ENCODE measurements at regions not wholly inside any gene's neighbourhood (a gene's known extent, or its start where the extent isn't known, plus 50 kb on each side); places are given as distances from the start of the nearest gene placed in this dataset.

DNA sequence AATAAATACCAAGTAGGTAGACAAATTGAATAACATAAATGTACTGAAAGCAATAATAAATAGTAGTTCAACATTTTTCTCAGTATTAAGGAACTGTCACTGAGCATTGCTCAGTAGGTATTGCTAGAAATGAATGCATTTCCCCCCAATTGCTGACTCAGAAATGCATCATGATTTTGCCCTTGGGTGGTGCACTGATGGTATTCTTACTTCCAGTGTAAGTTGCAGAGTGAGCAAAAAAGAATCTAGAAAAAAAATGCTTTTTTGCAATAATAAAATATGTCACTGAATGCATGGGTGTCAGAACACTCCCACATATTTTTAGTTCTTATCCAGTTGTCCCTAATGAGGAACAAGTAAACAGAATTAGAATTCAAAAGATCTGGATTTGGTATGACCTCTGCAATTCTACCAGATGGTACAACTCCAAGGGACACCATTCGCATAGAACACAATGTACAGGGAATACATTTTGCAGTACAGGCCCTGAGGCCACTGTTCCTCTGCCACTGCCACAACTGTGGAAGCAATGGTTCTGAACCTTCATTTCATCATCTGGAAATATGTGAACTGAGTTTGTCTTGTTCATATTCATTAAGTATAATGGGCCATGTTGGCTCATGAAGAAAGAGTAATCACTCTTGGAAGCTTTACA is 78.0 kb downstream of the ATP6V1G3 start:
- peak; percentile 77 for DNase-seq (ENCODE audit: low spot score)
- H3K27ac ChIP-seq: no peak overlapping the region
- TF ChIP-seq, protein P1, sequence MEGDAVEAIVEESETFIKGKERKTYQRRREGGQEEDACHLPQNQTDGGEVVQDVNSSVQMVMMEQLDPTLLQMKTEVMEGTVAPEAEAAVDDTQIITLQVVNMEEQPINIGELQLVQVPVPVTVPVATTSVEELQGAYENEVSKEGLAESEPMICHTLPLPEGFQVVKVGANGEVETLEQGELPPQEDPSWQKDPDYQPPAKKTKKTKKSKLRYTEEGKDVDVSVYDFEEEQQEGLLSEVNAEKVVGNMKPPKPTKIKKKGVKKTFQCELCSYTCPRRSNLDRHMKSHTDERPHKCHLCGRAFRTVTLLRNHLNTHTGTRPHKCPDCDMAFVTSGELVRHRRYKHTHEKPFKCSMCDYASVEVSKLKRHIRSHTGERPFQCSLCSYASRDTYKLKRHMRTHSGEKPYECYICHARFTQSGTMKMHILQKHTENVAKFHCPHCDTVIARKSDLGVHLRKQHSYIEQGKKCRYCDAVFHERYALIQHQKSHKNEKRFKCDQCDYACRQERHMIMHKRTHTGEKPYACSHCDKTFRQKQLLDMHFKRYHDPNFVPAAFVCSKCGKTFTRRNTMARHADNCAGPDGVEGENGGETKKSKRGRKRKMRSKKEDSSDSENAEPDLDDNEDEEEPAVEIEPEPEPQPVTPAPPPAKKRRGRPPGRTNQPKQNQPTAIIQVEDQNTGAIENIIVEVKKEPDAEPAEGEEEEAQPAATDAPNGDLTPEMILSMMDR (conservative IDR thresholded peaks at IDR 0.05; ENCODE audit: low read depth): no peak
- ChIA-PET POLR2A (ENCODE audit: low non-redundant PET) (no interaction called here), CTCF (interaction anchor here (0.6 kb wide), 1 partner anchor 38 kb away, joined by 3 read pairs; no protein-coding TSS in a partner anchor)

DNA sequence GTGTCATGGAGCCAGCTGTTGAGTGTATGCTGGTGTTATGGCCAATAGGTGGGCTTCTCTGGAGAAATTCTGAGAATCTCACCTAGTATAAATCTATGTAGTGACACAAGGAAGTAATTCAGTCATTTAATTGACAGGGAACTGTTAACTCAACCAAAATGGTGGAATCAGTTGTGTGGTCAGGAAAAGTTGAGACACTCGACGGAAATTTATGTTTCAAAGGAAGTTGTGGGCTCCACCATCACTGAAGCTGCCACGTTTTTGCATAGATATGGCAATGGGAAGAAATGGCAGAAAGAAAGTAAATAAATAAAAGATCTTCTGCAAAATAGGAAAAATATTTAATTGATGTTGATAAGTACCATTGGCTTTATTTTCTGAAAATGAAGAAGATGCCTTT is 84.5 kb downstream of the ATP6V1G3 start:
- no peak for DNase-seq (ENCODE audit: low spot score)
- POLR2A ChIA-PET (ENCODE audit: low non-redundant PET): no interaction called here
- TF ChIP-seq, protein P1 (conservative IDR thresholded peaks at IDR 0.05; ENCODE audit: low read depth): no peak
- CTCF ChIA-PET: no interaction called here
- H3K27ac ChIP-seq: no peak overlapping the region

DNA sequence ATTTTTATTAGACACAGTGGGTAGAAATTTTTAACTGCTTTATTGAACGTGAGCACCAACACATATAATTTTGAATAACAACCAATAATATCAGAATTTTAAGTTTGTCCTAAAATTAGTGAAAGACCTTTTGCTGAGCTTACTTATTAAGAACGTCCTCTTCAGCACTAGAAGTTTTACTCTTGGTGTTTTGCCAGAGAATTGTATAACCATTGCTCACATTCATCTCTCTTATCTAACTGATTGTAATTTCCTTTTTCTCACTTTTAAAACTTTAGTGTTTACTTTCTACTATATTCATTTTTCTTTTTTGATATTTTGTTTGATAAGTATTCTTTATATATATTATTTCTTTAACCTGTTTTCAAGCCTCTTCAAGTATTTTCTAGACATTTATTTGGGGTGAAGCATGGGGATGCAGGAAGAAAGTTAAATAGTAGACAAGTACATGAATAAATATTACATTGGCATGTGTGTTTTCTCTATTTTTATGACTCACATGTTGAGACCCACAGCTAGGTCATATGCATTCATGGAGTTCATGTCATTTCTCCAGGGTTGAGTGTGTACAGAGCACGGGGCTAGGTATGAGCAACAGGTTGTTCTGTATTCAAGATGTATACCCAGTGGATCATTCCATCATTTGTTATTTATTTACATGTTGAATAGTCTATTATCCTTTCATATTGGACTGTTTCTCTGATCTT is 90.6 kb downstream of the ATP6V1G3 start:
- CTCF ChIA-PET: interaction anchor here (0.7 to 2.2 kb wide), 3 partner anchors 16 to 1226 kb away, joined by 3 to 6 read pairs (median 5); no protein-coding TSS in a partner anchor
- POLR2A ChIA-PET (ENCODE audit: low non-redundant PET): no interaction called here
- TF ChIP-seq, protein P1 (conservative IDR thresholded peaks at IDR 0.05; ENCODE audit: low read depth): no peak
- no peak overlapping the region for H3K27ac ChIP-seq
- peak; percentile 44 for DNase-seq (ENCODE audit: low spot score)

DNA sequence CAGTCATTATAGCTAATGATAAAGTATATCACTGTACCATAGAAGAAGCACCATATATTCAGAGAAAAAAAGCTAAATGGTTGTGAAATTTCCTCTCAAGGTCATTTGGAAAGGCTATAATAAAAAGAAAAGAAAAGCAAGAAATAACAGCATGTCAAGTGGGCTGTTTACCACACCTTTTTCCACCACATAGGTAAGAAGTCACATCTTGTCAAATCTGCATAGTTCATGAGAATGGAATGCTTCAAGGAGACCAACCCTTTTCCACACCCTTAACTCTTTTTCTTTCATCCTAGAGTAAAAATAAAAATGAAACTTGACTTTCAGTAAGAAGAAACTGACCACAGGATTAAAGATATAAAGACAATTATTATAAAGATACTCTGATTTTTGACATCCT is 91.2 kb downstream of the ATP6V1G3 start:
- no peak overlapping the region for H3K27ac ChIP-seq
- DNase-seq (ENCODE audit: low spot score): peak; percentile 94
- TF ChIP-seq, protein P1 (conservative IDR thresholded peaks at IDR 0.05; ENCODE audit: low read depth): no peak
- POLR2A ChIA-PET (ENCODE audit: low non-redundant PET): no interaction called here
- CTCF ChIA-PET: interaction anchor here (1.1 to 2.2 kb wide), 2 partner anchors 16 to 43 kb away, joined by 3 to 6 read pairs; no protein-coding TSS in a partner anchor

DNA sequence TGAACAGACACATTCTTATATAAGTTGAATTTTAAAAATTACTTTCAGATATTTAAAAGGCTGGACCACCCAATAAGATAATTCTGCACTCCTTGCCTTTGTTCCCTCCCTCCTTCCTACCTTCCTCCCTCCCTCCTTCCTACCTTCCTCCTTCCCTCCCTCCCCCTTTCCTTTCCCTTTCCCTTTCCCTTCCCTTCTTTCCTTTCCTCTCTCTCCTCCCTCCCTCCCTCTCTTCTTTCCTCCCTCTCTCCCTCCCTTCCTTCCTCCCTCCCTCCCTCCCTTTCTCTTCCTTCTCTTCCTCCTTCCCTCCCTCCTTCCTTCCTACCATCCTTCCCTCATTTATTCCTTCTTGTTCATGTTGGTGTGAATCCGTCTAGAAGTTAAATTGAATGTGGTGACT is 93.0 kb downstream of the ATP6V1G3 start:
- CTCF ChIA-PET: interaction anchor here (2.2 kb wide), 1 partner anchor 18 kb away, joined by 6 read pairs; no protein-coding TSS in a partner anchor
- POLR2A ChIA-PET (ENCODE audit: low non-redundant PET): no interaction called here
- no peak for DNase-seq (ENCODE audit: low spot score)
- H3K27ac ChIP-seq: no peak overlapping the region
- TF ChIP-seq, protein P1 (conservative IDR thresholded peaks at IDR 0.05; ENCODE audit: low read depth): no peak

DNA sequence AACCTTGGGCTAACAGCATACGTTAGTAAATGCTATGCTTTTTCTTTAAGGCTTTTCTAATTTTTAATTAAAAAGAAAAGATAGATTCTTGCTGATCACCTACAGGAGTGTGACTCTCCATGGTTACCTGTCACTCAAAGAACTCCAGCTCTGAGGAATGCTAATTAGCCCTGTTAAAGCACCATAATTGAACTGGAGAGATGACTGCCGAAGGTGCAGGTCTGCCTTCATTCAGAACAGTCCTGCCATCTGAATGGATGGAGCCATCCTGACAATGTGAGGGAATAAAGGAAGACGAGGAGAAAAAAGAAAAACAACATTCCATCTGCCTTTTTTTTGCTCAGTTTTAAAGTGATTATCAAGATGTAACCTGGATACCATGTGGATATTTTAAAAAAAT is 94.6 kb downstream of the ATP6V1G3 start:
- POLR2A ChIA-PET (ENCODE audit: low non-redundant PET): no interaction called here
- CTCF ChIA-PET: interaction anchor here (0.6 kb wide), 1 partner anchor 832 kb away, joined by 3 read pairs; no protein-coding TSS in a partner anchor
- no peak for DNase-seq (ENCODE audit: low spot score)
- TF ChIP-seq, protein P1 (conservative IDR thresholded peaks at IDR 0.05; ENCODE audit: low read depth): no peak
- H3K27ac ChIP-seq: no peak overlapping the region
